NCI-H2107 (cell line): ENCODE measurements at regions not wholly inside any gene's neighbourhood (a gene's known extent, or its start where the extent isn't known, plus 50 kb on each side); places are given as distances from the start of the nearest gene placed in this dataset.

Experiments used
- DNase-seq: peaks from one replicate; lab custom pipeline; 2025; lab: John Stamatoyannopoulos, UW

DNA sequence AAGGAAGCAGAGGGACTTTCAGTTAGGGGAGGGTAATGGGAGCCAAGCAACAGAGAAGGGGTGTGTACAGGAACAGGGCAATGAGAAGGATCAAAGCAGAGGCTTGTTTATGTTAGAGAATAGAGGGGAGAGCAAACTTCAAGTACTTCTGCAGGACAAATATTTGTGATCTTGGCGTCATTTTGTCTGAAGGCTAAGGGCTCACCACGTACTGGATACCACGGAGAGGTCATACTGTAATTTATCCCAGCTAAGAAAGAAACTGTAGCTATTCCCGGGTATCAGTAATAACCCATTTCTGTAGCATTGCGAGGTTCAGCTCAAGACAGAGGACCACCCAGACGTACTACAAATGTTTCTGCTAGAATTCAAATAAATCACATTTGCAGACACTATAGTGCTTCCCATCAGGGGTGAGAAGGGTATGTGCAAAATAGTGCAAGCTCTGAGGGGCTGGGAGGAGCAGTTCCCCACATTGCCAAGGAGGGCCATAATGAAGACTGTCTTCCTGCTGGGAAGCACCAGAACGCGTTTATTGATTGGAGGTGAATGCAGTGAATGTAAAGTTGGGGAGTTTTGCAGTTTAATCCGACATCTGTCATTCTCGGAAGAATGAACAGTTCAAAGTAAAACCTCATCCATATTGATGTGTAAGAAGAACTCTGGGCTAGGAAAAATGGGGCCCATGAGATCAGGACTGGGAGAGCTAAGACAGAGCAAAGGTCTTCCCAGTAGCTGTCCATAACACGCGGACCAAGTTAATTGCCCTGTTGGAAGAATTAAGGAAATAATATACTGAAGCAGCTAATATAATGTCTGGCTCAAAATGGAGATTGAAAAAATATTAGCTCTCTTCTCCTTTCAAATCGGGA is 136.9 kb downstream of the RWDD3 start:
- DNase-seq, result no peak

GRCh38 chr1:95371666-95372282 is 137.8 kb downstream of the RWDD3 start:
- no peak for DNase-seq

- no peak for DNase-seq
These were observed 141.2 kb downstream of the RWDD3 start for GRCh38 chr1:95375174-95375573.

GRCh38 chr1:95380909-95381308 is 146.9 kb downstream of the RWDD3 start:
- DNase-seq, result no peak

- no peak for DNase-seq
These were observed 148.2 kb downstream of the RWDD3 start for GRCh38 chr1:95382000-95382786.

- DNase-seq, result no peak
These were observed 149.1 kb downstream of the RWDD3 start for GRCh38 chr1:95383111-95383510.

GRCh38 chr1:95384567-95384966 is 150.6 kb downstream of the RWDD3 start:
- DNase-seq, result no peak

DNA sequence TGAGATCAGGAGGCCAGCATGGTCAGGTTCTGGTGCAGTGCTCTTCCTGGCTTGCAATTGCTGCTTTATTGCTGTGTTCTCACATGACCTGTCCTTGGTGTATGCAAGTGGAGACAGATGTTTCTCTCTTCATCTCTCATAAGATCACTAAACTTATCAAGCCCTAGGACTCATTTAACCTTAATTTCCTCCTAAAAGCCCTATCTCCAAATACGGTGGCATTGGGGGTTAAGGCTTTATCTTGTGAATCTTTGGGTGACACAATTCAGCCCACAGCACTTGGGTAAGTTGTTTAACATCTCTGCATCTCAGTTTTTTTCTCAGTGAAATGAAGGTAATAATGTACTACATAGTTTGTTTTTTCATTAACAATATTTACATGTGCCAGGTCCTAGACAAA is 152.4 kb downstream of the RWDD3 start:
- no peak for DNase-seq

DNA sequence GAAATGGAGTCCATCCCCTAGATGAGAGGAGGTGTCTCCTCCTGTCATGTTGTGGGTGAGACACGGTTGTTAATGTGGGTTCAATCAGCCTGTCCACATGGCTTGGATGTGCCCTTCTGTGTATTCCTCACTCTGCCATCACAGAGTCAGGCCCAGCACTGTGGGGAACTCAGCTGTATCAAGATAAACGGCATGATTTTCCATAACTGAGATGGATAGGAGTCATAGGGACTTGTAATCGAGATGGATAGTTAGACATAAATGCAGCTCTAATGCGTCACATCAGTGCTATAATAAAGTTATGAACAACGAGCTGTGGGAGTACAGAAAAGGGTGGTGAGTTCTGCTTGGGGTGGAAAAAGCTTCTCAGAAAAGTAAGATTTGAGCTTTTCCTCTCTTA is 152.9 kb downstream of the RWDD3 start:
- DNase-seq, result no peak

- no peak for DNase-seq
These were observed 154.0 kb downstream of the RWDD3 start for GRCh38 chr1:95388031-95388430.

- DNase-seq, result no peak
These were observed 159.4 kb downstream of the RWDD3 start for GRCh38 chr1:95393434-95393833.

DNA sequence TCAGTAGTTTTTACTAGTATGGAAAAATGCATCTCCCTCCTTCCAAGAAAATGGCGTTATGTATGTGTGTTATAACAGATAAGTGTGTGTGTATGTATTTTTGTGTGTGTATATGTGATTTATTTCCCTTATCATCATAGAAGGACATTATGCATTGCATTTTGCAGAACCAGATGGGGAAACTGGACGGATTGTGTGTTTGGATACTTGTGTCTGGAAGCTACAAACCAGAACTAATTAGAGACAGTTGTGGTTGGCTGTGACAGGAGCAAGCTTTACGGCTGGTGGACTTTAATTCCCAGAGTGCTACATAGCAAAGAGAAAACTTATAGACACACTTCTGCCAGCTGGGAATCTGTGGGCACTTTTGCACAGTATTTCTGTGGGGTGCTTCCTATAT is 162.5 kb downstream of the RWDD3 start:
- no peak for DNase-seq

DNA sequence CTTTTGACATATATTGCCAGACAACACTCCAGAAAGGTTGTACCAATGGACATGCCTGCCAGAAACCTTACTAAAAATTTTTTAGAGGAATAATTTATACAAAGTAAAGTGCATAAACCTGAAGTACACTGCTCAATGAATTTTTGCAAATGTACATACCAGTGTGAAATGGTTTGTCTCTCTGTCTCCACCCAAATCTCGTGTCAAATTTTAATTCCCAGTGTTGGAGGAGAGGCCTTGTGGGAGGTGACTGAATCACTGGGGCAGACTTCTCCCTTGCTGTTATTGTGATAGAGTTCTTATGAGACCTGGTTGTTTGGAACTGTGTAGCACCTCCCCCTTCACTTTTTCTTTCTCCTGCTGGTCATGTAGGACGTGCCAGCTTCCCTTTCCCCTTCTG is 168.8 kb downstream of the RWDD3 start:
- DNase-seq, result no peak

GRCh38 chr1:95406279-95406678 is 172.3 kb downstream of the RWDD3 start:
- no peak for DNase-seq

DNA sequence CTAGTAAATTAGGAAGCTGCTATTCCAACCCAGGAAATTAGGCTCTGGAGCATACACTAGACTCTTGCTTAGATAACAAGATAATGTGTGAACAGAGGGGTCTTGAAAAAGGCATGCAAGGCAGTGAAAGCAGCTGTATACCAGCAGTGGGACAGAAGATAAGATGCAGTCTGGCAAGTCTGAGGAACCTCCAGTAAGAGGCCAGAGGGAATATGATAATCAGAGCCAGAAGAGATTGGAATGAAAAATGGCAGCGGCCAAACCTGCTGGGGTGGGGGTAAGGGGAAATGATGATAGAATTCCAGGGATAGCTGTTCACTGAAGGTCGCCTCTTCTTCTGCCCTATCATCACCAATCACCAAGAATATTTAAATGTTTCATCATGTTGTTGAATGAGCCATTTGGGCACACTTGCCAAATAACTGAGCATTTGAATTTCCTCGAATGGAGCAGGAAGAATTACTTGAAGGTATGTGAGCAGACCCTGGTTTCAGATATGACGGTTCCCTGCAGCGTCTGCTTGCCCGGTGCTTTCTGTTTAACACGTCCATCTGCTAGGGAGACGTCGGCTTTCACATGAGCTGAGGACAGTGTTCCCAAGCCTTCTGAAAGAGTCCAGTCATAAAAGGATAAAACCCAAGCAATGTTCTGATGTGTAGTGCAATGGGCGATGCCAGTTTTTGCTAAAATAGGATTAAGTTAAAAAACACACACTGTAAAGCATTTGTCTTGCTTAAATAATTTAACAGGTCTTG is 173.3 kb downstream of the RWDD3 start:
- no peak for DNase-seq

GRCh38 chr1:95407886-95408291 is 173.9 kb downstream of the RWDD3 start:
- DNase-seq, result no peak

DNA sequence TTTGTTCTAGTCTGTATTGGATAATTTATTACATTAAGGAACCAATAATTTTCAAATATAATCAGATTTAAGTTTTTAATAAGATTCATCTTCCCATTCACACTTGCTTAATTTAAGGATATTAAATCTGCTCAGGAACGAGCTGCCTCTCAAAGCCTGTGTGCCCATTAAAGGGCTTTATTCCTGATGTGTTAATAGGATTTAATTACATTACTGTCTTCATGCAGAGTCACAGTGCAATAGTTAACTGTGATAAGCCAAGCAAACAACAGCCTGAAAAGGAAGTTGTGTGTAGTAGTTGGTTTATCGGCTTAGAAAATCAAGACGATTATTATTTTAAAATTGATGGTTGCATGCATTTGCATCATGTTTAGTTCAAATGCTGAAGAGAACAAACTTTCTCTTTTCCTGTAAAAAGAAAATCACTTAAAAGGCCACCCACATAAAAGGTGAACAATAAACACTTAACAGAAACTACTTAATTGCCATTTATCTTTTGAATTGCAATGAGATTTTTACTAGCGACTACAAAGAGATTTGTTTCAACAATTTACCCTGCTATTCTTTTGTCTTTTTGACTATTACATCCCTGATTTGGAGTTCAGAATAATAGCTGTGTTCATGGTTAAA is 174.6 kb downstream of the RWDD3 start:
- DNase-seq, result no peak

GRCh38 chr1:95409276-95409675 is 175.3 kb downstream of the RWDD3 start:
- no peak for DNase-seq

DNA sequence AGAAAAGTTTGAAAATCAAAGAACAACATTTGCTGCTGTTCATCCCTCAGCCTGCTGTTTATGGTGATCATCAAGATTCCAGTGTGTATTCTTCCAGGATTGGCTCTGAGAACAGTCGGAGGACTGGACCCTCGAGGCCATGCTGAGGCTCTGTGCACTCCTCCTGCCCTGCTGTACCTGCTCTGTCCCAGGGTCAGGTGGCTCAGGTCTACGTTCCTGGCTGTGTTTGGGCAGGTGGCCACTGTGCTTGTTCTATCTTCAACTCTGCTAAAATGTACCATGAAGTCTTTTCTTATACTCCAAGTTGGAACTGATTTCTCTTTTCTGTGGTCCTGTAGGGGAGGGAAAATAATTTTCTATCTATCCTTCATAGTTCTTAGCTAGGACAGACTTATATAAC is 175.9 kb downstream of the RWDD3 start:
- DNase-seq, result no peak

DNA sequence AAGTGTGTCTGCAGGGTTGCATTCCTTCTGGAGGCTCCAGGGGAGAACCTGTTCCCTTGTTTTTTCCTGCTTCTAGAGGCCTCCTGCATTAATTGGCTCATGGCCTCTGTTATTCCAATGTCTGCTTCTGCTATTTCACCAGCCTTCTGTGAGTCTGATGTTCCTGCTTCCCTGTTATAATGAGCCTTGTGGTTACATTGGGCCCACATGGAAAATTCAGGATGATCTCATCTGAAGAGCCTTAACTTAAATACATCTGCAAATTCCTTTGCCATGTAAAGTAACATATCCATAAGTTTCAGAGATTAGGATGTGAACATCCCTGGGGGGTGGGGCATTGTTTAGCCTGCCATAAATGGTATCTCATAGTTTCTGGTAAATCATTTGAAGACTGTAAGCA is 181.1 kb downstream of the RWDD3 start:
- DNase-seq, result no peak

GRCh38 chr1:95426772-95427171 is 192.8 kb downstream of the RWDD3 start:
- DNase-seq, result no peak

GRCh38 chr1:95427525-95427924 is 193.5 kb downstream of the RWDD3 start:
- DNase-seq, result no peak
